Erythroblast (primary cell): ENCODE measurements at regions not wholly inside any gene's neighbourhood (a gene's known extent, or its start where the extent isn't known, plus 50 kb on each side); places are given as distances from the start of the nearest gene placed in this dataset.

Experiments
- GATA1 ChIP-seq: IDR thresholded peaks from 2 replicates; pipeline ENCODE4 v1.6.1; 2011; ENCODE audit warnings: low read depth, mild to moderate bottlenecking, control low read depth, low read length, moderate library complexity
- POLR2A ChIP-seq: IDR thresholded peaks from 2 replicates; pipeline ENCODE4 v1.6.1; 2011; ENCODE audit warnings: mild to moderate bottlenecking, low read length

DNA sequence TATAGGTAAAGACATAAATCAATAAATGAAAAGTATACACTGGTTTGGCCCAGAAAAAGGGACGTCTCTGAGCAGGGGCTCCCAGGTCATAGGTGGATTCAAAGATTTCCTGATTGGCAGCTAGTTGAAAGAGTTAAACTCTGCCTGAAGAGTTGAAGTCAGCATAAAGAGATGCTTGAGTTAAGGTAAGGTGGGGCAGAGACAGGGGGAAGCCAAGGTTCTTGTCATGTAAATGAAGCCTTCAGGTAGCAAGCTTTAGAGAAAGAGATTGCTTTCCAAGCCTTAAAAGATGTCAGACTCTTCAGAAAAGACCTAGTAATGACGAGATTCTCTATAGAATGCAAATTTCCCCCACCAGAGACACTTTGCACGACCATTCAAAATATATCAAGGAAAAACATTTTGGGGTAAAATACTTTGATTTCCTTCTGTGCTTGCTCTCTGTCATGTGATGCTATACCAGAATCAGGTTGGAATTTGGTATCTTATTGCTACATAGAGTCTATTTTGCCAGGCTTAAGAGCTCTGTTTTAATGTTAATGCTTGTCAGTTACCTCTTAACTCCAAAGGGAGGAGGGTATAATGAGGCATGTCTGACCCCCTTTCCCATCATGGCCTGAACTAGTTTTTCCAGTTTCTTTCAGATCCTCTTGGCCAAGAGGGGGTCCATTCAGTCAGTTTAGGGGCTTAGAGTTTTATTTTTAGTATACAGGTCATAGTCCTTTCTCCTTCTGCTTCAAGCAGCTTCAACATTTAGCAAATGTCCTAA lies 429.6 kb downstream of the ADRA2A start:
- TF ChIP-seq POLR2A (no peak), GATA1 (no peak)
